ENCODE measurements at regions not wholly inside any gene's neighbourhood (a gene's known extent, or its start where the extent isn't known, plus 50 kb on each side); places are given as distances from the start of the nearest gene placed in this dataset.

- TF ChIP-seq CTCF (IDR thresholded peaks at IDR 0.05; ENCODE audit: low read depth, low read length) = no peak
- TF ChIP-seq EZH2phosphoT487 (IDR thresholded peaks at IDR 0.05; ENCODE audit: low read depth) = no peak
Measured at GRCh38 chr5:93960042-93960441, 218.6 kb upstream of the POU5F2 start.
